GM20000 (cell line): ENCODE measurements at regions not wholly inside any gene's neighbourhood (a gene's known extent, or its start where the extent isn't known, plus 50 kb on each side); places are given as distances from the start of the nearest gene placed in this dataset.

Experiments used
- DNase-seq: peaks from one replicate; pipeline ENCODE4 v3.0.0; 2012; ENCODE audit warnings: low spot score
- TF ChIP-seq, protein P1 (sequence below): IDR thresholded peaks from 2 replicates; pipeline ENCODE4 v1.5.1; 2012; ENCODE audit warnings: mild to moderate bottlenecking, control low read depth; ENCODE audit errors: extremely low read depth, missing control alignments

DNA sequence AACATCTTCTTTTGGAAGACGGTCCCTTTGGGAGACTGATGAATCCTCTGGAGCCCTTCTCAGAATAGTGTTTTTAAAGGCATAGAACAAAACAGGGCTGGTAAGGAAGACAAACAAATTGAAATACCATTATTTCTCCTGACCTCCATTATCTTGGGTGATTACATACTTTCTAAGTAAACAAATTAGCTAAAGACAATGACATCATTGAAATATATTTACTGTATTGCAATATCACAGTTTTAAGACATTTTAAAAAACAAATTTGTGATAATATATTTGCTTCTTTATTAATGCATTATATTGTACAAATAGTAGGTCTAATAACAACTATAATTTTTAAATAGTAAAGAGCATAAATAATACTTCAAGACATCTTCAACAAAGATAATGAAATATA is 152.2 kb upstream of the CDK1 start:
- DNase-seq, result no peak
- TF ChIP-seq, protein P1, sequence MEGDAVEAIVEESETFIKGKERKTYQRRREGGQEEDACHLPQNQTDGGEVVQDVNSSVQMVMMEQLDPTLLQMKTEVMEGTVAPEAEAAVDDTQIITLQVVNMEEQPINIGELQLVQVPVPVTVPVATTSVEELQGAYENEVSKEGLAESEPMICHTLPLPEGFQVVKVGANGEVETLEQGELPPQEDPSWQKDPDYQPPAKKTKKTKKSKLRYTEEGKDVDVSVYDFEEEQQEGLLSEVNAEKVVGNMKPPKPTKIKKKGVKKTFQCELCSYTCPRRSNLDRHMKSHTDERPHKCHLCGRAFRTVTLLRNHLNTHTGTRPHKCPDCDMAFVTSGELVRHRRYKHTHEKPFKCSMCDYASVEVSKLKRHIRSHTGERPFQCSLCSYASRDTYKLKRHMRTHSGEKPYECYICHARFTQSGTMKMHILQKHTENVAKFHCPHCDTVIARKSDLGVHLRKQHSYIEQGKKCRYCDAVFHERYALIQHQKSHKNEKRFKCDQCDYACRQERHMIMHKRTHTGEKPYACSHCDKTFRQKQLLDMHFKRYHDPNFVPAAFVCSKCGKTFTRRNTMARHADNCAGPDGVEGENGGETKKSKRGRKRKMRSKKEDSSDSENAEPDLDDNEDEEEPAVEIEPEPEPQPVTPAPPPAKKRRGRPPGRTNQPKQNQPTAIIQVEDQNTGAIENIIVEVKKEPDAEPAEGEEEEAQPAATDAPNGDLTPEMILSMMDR, result no peak

DNA sequence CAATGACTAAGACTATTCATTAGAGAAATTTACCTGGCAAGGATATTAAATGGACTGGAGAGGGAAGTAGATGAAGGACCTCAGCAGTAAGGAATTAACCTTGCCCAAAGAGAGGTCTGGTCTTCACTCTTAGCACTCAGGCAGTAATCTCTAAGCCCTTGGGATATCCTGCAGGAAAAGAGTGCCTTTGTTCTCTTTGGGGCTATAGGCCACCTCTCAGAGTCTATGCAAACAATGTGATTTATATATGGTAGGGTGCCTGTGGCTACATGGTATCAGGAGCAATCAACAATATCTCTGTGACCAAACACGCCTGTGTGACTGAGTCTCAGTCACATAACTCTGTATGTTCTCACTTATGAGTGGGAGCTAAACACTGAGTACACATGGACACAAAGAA is 154.7 kb upstream of the CDK1 start:
- DNase-seq, result no peak
- TF ChIP-seq, protein P1, result no peak

DNA sequence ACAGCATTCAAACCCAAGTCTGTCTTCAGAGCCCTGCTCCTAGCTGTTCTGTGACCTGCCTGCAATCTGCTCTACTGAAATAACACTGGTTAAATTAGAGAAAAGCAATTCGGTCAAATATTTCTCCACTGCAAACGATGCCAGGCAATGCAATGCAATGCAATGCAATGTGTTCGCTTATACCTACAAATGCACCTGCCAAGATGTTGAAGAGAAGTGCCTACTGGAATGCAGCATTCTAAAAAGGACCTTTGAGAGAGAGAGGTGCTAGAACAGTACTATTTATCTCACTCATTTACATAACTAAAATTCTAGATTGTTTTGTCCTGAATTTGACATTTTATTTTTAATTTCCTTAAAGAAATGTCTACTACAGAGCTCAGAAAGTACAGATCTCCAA is 157.3 kb upstream of the CDK1 start:
- TF ChIP-seq, protein P1, result no peak
- no peak for DNase-seq

DNA sequence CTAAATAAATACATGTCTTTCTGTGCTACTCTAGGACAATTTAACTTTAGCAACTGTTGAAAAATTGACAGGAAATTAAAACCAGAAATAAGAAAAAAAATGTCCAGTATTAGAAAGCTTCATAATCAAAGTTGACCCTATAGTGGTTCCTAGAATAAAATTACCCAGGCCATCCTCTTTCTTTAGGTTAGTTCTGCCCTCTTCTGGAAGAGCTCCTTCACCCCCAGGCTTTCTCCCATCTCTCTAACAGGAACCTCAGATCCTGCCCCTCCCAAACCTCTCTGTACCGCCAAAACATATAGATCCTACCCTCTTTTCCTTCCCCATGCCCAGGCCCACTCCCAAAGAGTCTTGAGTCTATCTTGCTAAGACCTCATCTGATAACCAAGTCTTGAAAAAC is 159.4 kb upstream of the CDK1 start:
- TF ChIP-seq, protein P1, result no peak
- DNase-seq, result no peak

DNA sequence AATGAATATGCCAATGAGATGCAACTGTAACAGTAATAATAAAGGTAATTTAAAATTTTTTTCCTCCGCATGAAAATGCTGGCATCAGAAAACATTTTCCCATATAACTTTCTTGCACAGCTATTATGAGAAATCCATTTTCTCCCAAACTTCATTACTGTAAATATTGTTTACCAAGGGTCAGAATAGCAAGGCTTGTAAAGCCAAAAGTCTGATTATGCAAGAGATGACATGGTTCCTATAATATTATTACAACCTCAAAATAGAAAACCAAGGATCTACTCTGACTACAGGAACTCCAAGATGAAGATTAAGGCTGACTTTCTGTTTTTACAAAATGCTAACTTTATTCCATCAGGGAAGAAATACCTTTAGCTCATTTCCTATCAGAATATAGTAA is 162.7 kb upstream of the CDK1 start:
- TF ChIP-seq, protein P1, result no peak
- no peak for DNase-seq

DNA sequence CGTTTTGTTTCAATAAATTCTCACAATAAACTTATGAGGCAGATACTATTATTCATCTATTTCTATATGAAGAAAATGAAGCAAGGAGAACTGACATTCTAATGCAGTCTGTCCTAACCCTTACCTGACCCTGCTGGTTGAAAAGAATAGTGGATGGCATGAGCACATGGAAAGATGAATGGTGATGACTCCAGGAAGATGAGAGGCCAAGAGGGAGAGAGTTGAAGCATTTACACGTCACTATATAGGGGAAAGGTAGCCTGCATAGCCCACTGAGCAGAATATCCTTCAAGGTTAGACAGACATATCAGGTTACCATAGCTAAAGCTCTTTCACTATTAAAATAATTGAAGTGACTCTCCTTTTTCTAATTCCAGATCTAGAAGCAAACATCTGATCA is 163.9 kb upstream of the CDK1 start:
- DNase-seq, result no peak
- TF ChIP-seq, protein P1, result no peak

DNA sequence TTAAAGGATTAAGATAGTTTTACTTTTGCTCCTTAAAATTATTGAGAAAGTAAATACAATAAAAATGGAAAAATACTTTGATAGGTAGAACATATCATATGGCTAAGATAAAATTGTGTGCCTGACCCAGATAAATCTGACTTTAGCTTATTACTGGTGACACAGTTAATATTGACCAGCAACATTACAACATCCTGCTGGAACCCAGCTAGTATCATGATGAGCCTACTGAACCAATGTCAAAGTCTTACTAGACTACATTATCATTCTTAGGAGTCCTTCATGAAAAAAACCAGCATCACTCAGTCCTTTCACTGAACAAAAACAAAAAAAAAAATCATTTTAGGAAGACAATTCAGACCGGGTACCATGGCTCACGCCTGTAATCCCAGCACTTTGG is 164.8 kb upstream of the CDK1 start:
- DNase-seq, result no peak
- TF ChIP-seq, protein P1, result no peak
